Psoas muscle (tissue), 7 donors: ENCODE measurements at regions not wholly inside any gene's neighbourhood (a gene's known extent, or its start where the extent isn't known, plus 50 kb on each side); places are given as distances from the start of the nearest gene placed in this dataset.

ENCODE experiments used
- ATAC-seq, 4 donors: fragments of 200-7000 bp; cut with Tn5 transposase; one replicate each; pipeline ENCODE4 v1.9.1; 2020; ENCODE audit warnings: moderate library complexity in 3 of 4, mild to moderate bottlenecking in 2 of 4
- DNase-seq, 2 donors: peaks; one replicate each; pipeline ENCODE4 v3.0.0-alpha.2; 2020
- H3K27ac ChIP-seq: fragments of 200-600 bp; one replicate; pipeline ENCODE4 v1.8.0; 2022
- H3K27me3 ChIP-seq, 3 donors: fragments of 200-600 bp in 1 of 3; one replicate each; pipeline versions ENCODE4 v1.6.1 to v1.8.0; 2013 to 2022; ENCODE audit warnings: low read length in 2 of 3, mild to moderate bottlenecking in 2 of 3, moderate library complexity in 1 of 3; ENCODE audit not compliant: insufficient read depth in 3 of 3
- H3K36me3 ChIP-seq, 2 donors: fragments of 200-600 bp in 1 of 2; one replicate each; pipeline versions ENCODE4 v1.6.1 to v1.8.0; 2013 to 2022; ENCODE audit warnings: low read depth in 1 of 2, mild to moderate bottlenecking in 1 of 2, moderate library complexity in 1 of 2; ENCODE audit not compliant: insufficient read depth in 1 of 2
- H3K4me1 ChIP-seq: fragments of 200-600 bp; one replicate; pipeline ENCODE4 v1.8.0; 2022
- H3K4me3 ChIP-seq: fragments of 200-600 bp; one replicate; pipeline ENCODE4 v1.8.0; 2022; ENCODE audit warnings: mild to moderate bottlenecking
- H3K9me3 ChIP-seq: fragments of 200-600 bp; one replicate; pipeline ENCODE4 v1.8.0; 2022
- WGBS, 3 donors: extraction: QIAGEN DNeasy Blood & Tissue Kit; methylation state at CpG; one replicate each; pipeline versions ENCODE4 v1.1.6 to v1.1.7; 2013; 5-methylcytosine and 5-hydroxymethylcytosine counted together
- intact Hi-C, 2 donors: fragments of 100-400 bp; cut with DNase I; formaldehyde crosslinking; loops; one replicate each; pipeline versions ENCODE4 v1.11.0 to v1.14.2; 2022
- TF ChIP-seq, protein P1 (sequence below): fragments of 200-600 bp; IDR thresholded peaks from one replicate; pipeline ENCODE4 v1.8.0; 2022; ENCODE audit warnings: antibody characterized with exemption
- donor health status: healthy with polysubstance abuse.
- donor health status: DM: no; HTN: no; CAD: no; lungs with moderate emphysema.
- donor health status: Bipolar disorder and iron deficiency.
- donor health status: healthy.
- donor health status: DM: yes; HTN: yes; CAD: no.
- donor health status: DM: no; HTN: no; CAD: no.
- donor health status: DM: yes; HTN: yes; CAD: no.

DNA sequence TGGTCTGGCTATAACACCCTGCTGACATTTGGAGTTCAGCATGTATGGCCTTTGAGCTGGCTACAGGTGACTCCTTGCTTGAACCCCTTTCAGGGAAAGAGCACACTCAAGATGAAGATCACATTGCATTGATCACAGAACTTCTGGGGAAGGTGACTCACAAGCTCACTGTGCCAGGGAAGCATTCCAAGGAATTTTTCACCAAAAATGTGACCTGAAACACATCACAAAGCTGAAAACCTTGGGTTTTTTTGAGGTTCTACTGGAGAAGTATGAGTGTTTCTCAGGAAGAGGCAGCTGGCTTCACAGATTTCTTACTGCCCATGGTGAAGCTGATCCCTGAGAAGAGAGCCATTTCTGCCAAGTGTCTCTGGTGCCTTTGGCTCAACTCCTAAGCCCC lies 879.0 kb downstream of the CBLN2 start:
- intact Hi-C loops: loop anchor here in 1 of 2 donors (10.0 kb wide), 1 partner anchor 970 kb away; no protein-coding TSS in a partner anchor
- no peak for ATAC-seq

DNA sequence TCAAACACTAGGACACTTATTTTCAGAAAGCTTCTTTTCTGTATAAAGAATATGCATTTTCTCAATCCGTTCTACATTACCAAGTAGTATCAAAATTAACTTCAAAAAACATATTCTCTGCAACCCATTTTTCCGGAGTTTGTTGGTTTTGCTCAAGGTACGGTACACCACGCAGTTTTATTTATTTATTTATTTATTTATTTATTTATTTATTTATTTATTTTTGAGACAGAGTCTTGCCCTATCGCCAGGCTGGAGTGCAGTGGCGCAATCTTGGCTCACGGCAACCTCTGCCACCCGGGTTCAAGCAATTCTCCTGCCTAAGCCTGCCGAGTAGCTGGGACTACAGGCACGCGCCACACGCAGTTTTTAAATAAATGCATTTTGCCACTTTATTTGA lies 900.3 kb downstream of the CBLN2 start:
- ATAC-seq: no peak
- TF ChIP-seq, protein P1, sequence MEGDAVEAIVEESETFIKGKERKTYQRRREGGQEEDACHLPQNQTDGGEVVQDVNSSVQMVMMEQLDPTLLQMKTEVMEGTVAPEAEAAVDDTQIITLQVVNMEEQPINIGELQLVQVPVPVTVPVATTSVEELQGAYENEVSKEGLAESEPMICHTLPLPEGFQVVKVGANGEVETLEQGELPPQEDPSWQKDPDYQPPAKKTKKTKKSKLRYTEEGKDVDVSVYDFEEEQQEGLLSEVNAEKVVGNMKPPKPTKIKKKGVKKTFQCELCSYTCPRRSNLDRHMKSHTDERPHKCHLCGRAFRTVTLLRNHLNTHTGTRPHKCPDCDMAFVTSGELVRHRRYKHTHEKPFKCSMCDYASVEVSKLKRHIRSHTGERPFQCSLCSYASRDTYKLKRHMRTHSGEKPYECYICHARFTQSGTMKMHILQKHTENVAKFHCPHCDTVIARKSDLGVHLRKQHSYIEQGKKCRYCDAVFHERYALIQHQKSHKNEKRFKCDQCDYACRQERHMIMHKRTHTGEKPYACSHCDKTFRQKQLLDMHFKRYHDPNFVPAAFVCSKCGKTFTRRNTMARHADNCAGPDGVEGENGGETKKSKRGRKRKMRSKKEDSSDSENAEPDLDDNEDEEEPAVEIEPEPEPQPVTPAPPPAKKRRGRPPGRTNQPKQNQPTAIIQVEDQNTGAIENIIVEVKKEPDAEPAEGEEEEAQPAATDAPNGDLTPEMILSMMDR: no peak
- H3K9me3 ChIP-seq: no peaks in the 10 kb centered on the region
- no peak overlapping the region for H3K4me3 ChIP-seq
- no peaks in the 10 kb centered on the region for H3K36me3 ChIP-seq
- H3K27ac ChIP-seq: no peak overlapping the region
- no peak for DNase-seq
- intact Hi-C loops: no loop called here
- H3K4me1 ChIP-seq: no peaks in the 10 kb centered on the region
- no peaks in the 10 kb centered on the region for H3K27me3 ChIP-seq
- WGBS, 3 donors: 95% methylated on average over 12 of the region's 12 CpGs

More for the DNA sequence above, 879.0 kb downstream of the CBLN2 start:
- no peaks in the 10 kb centered on the region for H3K9me3 ChIP-seq
- H3K4me1 ChIP-seq: no peaks in the 10 kb centered on the region
- TF ChIP-seq, protein P1: no peak
- H3K36me3 ChIP-seq: no peaks in the 10 kb centered on the region
- no peak for DNase-seq
- H3K4me3 ChIP-seq: no peak overlapping the region
- no peaks in the 10 kb centered on the region for H3K27me3 ChIP-seq
- H3K27ac ChIP-seq: no peak overlapping the region

DNA sequence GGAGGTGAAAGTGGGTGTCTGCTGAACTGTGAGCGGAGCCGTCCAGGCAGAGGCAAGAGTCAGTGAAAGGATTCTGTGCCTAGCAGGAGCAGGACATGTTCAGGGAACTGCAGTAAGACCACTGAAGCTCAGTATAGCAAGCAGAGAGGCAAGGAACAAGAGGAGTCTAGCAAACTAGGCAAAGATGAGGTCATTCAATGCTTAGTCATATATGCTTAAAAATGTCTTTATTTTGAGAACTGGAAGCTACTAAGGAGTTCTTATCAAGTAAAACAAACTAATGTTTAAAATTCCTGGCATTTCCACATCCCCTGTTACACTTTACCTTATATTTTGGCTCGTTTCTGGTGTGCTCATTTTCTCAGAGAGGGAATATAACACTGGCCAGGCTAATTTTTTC lies 913.4 kb downstream of the CBLN2 start:
- 71 to 82% (median 71%) methylated on average over 3 of the region's 3 CpGs for WGBS, 3 donors
- Histone ChIP-seq H3K36me3 (no peaks in the 10 kb centered on the region), H3K27ac (no peak overlapping the region), H3K4me3 (no peak overlapping the region), H3K4me1 (no peaks in the 10 kb centered on the region), H3K27me3 (no peaks in the 10 kb centered on the region), H3K9me3 (no peaks in the 10 kb centered on the region)
- TF ChIP-seq, protein P1: no peak
- intact Hi-C loops: no loop called here
- DNase-seq (no peak), ATAC-seq (no peak)

DNA sequence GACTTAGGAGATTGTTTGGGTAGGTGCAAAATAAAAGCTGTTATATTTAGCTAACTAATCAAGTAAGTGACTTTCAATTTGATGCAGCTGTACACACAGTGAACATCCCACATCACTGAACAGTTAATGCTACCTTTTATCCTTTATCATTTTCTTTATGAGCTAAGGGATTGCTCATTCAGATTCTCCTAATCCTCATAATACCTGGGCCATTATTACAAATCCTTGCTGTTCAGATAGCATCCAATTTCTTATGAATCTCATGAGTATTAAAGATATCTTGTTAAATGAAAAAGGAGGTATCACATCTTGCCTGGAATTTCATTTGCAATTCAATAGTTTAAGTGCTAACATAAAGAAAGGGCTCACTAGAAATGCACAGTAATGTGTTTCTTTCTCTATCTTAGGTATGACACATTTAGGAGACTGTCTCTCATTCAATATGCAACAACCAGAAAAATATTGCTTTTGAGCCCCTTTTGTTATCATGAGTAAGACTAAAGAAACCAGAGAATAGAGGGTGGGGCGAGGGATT lies 918.5 kb downstream of the CBLN2 start:
- H3K4me3 ChIP-seq: no peak overlapping the region
- TF ChIP-seq, protein P1: no peak
- intact Hi-C loops: no loop called here
- H3K36me3 ChIP-seq: no peaks in the 10 kb centered on the region
- DNase-seq: no peak
- no peaks in the 10 kb centered on the region for H3K27me3 ChIP-seq
- H3K4me1 ChIP-seq: no peaks in the 10 kb centered on the region
- WGBS, 3 donors: 89 to 93% (median 89%) methylated on average over 1 of the region's 1 CpG
- H3K27ac ChIP-seq: no peak overlapping the region
- no peak for ATAC-seq
- no peaks in the 10 kb centered on the region for H3K9me3 ChIP-seq

DNA sequence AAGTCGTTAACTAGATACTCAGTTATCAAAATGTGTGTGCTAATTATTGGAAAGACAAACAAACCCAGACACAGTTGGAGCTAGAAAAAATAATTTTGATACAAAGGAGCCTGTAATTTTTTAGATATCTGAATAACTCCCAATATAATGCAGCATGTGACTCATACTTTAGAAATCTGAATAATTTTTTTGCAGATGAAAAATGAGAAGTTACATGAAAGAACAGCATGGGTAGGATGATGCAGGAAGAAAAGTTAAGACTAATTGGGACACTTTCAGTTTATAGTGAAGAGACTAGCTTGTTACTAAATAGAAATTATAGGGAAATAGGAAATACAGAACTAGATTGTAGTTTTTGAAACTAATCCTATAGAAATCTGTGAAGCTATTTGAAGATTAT lies 945.8 kb downstream of the CBLN2 start:
- TF ChIP-seq, protein P1: no peak
- no peak overlapping the region for H3K27ac ChIP-seq
- H3K27me3 ChIP-seq: no peaks in the 10 kb centered on the region
- DNase-seq (no peak), ATAC-seq (no peak)
- H3K36me3 ChIP-seq: no peaks in the 10 kb centered on the region
- intact Hi-C loops: no loop called here
- WGBS, 3 donors: 44 to 70% (median 49%) methylated on average over 1 of the region's 1 CpG
- H3K9me3 ChIP-seq: peaks cover 6% of the 10 kb centered on the region
- H3K4me1 ChIP-seq: no peaks in the 10 kb centered on the region
- H3K4me3 ChIP-seq: no peak overlapping the region
